ENCODE measurements at regions not wholly inside any gene's neighbourhood (a gene's known extent, or its start where the extent isn't known, plus 50 kb on each side); places are given as distances from the start of the nearest gene placed in this dataset.
"Not testable (repeated sequence)": the region's sequence is repeated elsewhere in the genome, so short reads cannot be mapped to it uniquely, and the experiment has no call there.

GRCh38 chr1:149237515-149237914, 134.2 kb upstream of the NBPF9 start:
- H3K27ac Mint-ChIP-seq; intact Hi-C loops (cut with micrococcal nuclease): not testable (repeated sequence)

GRCh38 chr1:149239897-149240508, 136.7 kb upstream of the NBPF9 start:
- H3K4me1 Mint-ChIP-seq; H3K9me3 Mint-ChIP-seq; CTCF ChIA-PET; intact Hi-C loops (cut with micrococcal nuclease); H3K27ac Mint-ChIP-seq; H3K36me3 Mint-ChIP-seq (ENCODE audit: low read depth); POLR2A ChIA-PET; DNase-seq; H3K27me3 Mint-ChIP-seq; H3K4me3 Mint-ChIP-seq; ATAC-seq (ENCODE audit: low read depth): not testable (repeated sequence)

More at GRCh38 chr1:149237515-149237914, 134.2 kb upstream of the NBPF9 start:
- DNase-seq; CTCF ChIA-PET; H3K4me1 Mint-ChIP-seq; H3K27me3 Mint-ChIP-seq; H3K36me3 Mint-ChIP-seq (ENCODE audit: low read depth); ATAC-seq (ENCODE audit: low read depth); POLR2A ChIA-PET; H3K4me3 Mint-ChIP-seq; H3K9me3 Mint-ChIP-seq: not testable (repeated sequence)

GRCh38 chr1:149240530-149240929, 137.2 kb upstream of the NBPF9 start:
- H3K9me3 Mint-ChIP-seq; H3K27me3 Mint-ChIP-seq; H3K4me1 Mint-ChIP-seq; ATAC-seq (ENCODE audit: low read depth); CTCF ChIA-PET; H3K27ac Mint-ChIP-seq; H3K4me3 Mint-ChIP-seq; H3K36me3 Mint-ChIP-seq (ENCODE audit: low read depth); POLR2A ChIA-PET; DNase-seq; intact Hi-C loops (cut with micrococcal nuclease): not testable (repeated sequence)

- intact Hi-C loops (cut with micrococcal nuclease); H3K9me3 Mint-ChIP-seq; H3K4me1 Mint-ChIP-seq; H3K27me3 Mint-ChIP-seq; CTCF ChIA-PET; H3K4me3 Mint-ChIP-seq; H3K27ac Mint-ChIP-seq; POLR2A ChIA-PET; DNase-seq; ATAC-seq (ENCODE audit: low read depth); H3K36me3 Mint-ChIP-seq (ENCODE audit: low read depth): not testable (repeated sequence)
These were observed 137.9 kb upstream of the NBPF9 start for GRCh38 chr1:149241272-149241671.

GRCh38 chr1:149243572-149243971, 140.2 kb upstream of the NBPF9 start:
- ATAC-seq (ENCODE audit: low read depth); CTCF ChIA-PET; DNase-seq: not testable (repeated sequence)

GRCh38 chr1:149244621-149245020, 141.3 kb upstream of the NBPF9 start:
- H3K27me3 Mint-ChIP-seq; H3K36me3 Mint-ChIP-seq (ENCODE audit: low read depth); H3K4me1 Mint-ChIP-seq; H3K9me3 Mint-ChIP-seq; POLR2A ChIA-PET; DNase-seq; H3K4me3 Mint-ChIP-seq; CTCF ChIA-PET; intact Hi-C loops (cut with micrococcal nuclease); H3K27ac Mint-ChIP-seq: not testable (repeated sequence)
- ATAC-seq (ENCODE audit: low read depth) = peak; percentile 18

More at GRCh38 chr1:149243572-149243971, 140.2 kb upstream of the NBPF9 start:
- POLR2A ChIA-PET; H3K36me3 Mint-ChIP-seq (ENCODE audit: low read depth); H3K4me3 Mint-ChIP-seq; intact Hi-C loops (cut with micrococcal nuclease); H3K27ac Mint-ChIP-seq; H3K4me1 Mint-ChIP-seq; H3K9me3 Mint-ChIP-seq; H3K27me3 Mint-ChIP-seq: not testable (repeated sequence)

- H3K4me3 Mint-ChIP-seq; H3K27me3 Mint-ChIP-seq; DNase-seq; H3K9me3 Mint-ChIP-seq; CTCF ChIA-PET; H3K27ac Mint-ChIP-seq; ATAC-seq (ENCODE audit: low read depth); H3K4me1 Mint-ChIP-seq; intact Hi-C loops (cut with micrococcal nuclease); POLR2A ChIA-PET; H3K36me3 Mint-ChIP-seq (ENCODE audit: low read depth): not testable (repeated sequence)
These were observed 142.9 kb upstream of the NBPF9 start for GRCh38 chr1:149246212-149246611.

- H3K36me3 Mint-ChIP-seq (ENCODE audit: low read depth); DNase-seq; intact Hi-C loops (cut with micrococcal nuclease); CTCF ChIA-PET; H3K9me3 Mint-ChIP-seq; H3K27me3 Mint-ChIP-seq; ATAC-seq (ENCODE audit: low read depth); H3K4me1 Mint-ChIP-seq; POLR2A ChIA-PET; H3K4me3 Mint-ChIP-seq; H3K27ac Mint-ChIP-seq: not testable (repeated sequence)
These were observed 145.3 kb upstream of the NBPF9 start for GRCh38 chr1:149248610-149249009.

- H3K36me3 Mint-ChIP-seq (ENCODE audit: low read depth); H3K9me3 Mint-ChIP-seq; H3K27ac Mint-ChIP-seq; POLR2A ChIA-PET; ATAC-seq (ENCODE audit: low read depth); intact Hi-C loops (cut with micrococcal nuclease); DNase-seq; H3K4me3 Mint-ChIP-seq; H3K4me1 Mint-ChIP-seq; H3K27me3 Mint-ChIP-seq; CTCF ChIA-PET: not testable (repeated sequence)
These were observed 146.6 kb upstream of the NBPF9 start for GRCh38 chr1:149249850-149250467.

- CTCF ChIA-PET; H3K27me3 Mint-ChIP-seq; H3K36me3 Mint-ChIP-seq (ENCODE audit: low read depth); H3K4me3 Mint-ChIP-seq; intact Hi-C loops (cut with micrococcal nuclease); ATAC-seq (ENCODE audit: low read depth); H3K9me3 Mint-ChIP-seq; POLR2A ChIA-PET; H3K4me1 Mint-ChIP-seq; H3K27ac Mint-ChIP-seq; DNase-seq: not testable (repeated sequence)
These were observed 151.8 kb upstream of the NBPF9 start for GRCh38 chr1:149254894-149255847.

- intact Hi-C loops (cut with micrococcal nuclease); H3K4me3 Mint-ChIP-seq; ATAC-seq (ENCODE audit: low read depth); H3K27ac Mint-ChIP-seq; H3K9me3 Mint-ChIP-seq; POLR2A ChIA-PET; DNase-seq; H3K36me3 Mint-ChIP-seq (ENCODE audit: low read depth); H3K27me3 Mint-ChIP-seq; H3K4me1 Mint-ChIP-seq; CTCF ChIA-PET: not testable (repeated sequence)
These were observed 156.9 kb upstream of the NBPF9 start for GRCh38 chr1:149260284-149260683.

- H3K27me3 Mint-ChIP-seq; H3K9me3 Mint-ChIP-seq; ATAC-seq (ENCODE audit: low read depth); H3K27ac Mint-ChIP-seq; H3K4me3 Mint-ChIP-seq; intact Hi-C loops (cut with micrococcal nuclease); H3K4me1 Mint-ChIP-seq; POLR2A ChIA-PET; CTCF ChIA-PET; H3K36me3 Mint-ChIP-seq (ENCODE audit: low read depth); DNase-seq: not testable (repeated sequence)
These were observed 157.5 kb upstream of the NBPF9 start for GRCh38 chr1:149260736-149261340.

Data from activated B cell treated with CpG ODN at 0.5 μM for 24 hours (primary cell).